ENCODE measurements at regions not wholly inside any gene's neighbourhood (a gene's known extent, or its start where the extent isn't known, plus 50 kb on each side); places are given as distances from the start of the nearest gene placed in this dataset.

DNA sequence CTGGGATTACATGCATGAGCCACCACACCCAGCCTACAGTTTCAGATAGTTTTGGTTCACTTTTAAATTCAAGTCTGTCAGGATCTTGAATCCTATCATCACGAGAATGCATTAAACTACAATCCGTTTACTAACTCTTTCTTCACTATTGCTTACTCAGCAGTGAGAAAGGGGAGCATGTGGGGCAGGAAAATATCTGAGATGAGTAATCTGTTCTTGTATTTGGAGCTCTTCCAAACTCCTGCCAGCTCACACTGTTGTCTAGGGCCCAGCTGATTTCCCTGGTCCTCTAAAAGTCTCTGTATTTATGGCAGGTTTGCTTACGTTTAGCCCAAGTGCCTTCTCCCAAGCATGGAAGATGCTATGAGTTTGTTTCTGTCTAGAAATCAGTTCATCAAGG is 152.2 kb downstream of the FGF18 start:
- TF ChIP-seq, protein P1, sequence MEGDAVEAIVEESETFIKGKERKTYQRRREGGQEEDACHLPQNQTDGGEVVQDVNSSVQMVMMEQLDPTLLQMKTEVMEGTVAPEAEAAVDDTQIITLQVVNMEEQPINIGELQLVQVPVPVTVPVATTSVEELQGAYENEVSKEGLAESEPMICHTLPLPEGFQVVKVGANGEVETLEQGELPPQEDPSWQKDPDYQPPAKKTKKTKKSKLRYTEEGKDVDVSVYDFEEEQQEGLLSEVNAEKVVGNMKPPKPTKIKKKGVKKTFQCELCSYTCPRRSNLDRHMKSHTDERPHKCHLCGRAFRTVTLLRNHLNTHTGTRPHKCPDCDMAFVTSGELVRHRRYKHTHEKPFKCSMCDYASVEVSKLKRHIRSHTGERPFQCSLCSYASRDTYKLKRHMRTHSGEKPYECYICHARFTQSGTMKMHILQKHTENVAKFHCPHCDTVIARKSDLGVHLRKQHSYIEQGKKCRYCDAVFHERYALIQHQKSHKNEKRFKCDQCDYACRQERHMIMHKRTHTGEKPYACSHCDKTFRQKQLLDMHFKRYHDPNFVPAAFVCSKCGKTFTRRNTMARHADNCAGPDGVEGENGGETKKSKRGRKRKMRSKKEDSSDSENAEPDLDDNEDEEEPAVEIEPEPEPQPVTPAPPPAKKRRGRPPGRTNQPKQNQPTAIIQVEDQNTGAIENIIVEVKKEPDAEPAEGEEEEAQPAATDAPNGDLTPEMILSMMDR (IDR thresholded peaks at IDR 0.05; ENCODE audit: insufficient read depth, low read length), result no peak
- no peak for TF ChIP-seq POLR2AphosphoS5 (IDR thresholded peaks at IDR 0.05; ENCODE audit: low read depth)
- TF ChIP-seq, protein P2, sequence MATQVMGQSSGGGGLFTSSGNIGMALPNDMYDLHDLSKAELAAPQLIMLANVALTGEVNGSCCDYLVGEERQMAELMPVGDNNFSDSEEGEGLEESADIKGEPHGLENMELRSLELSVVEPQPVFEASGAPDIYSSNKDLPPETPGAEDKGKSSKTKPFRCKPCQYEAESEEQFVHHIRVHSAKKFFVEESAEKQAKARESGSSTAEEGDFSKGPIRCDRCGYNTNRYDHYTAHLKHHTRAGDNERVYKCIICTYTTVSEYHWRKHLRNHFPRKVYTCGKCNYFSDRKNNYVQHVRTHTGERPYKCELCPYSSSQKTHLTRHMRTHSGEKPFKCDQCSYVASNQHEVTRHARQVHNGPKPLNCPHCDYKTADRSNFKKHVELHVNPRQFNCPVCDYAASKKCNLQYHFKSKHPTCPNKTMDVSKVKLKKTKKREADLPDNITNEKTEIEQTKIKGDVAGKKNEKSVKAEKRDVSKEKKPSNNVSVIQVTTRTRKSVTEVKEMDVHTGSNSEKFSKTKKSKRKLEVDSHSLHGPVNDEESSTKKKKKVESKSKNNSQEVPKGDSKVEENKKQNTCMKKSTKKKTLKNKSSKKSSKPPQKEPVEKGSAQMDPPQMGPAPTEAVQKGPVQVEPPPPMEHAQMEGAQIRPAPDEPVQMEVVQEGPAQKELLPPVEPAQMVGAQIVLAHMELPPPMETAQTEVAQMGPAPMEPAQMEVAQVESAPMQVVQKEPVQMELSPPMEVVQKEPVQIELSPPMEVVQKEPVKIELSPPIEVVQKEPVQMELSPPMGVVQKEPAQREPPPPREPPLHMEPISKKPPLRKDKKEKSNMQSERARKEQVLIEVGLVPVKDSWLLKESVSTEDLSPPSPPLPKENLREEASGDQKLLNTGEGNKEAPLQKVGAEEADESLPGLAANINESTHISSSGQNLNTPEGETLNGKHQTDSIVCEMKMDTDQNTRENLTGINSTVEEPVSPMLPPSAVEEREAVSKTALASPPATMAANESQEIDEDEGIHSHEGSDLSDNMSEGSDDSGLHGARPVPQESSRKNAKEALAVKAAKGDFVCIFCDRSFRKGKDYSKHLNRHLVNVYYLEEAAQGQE (IDR thresholded peaks at IDR 0.05; ENCODE audit: insufficient replicate concordance, low read depth), result no peak

Measured in HL-60 (cell line).